Prostate gland (tissue), 2 donors: ENCODE measurements at regions not wholly inside any gene's neighbourhood (a gene's known extent, or its start where the extent isn't known, plus 50 kb on each side); places are given as distances from the start of the nearest gene placed in this dataset.

ENCODE experiments used
- POLR2A ChIP-seq: fragments of 450-650 bp; IDR thresholded peaks from one replicate; pipeline ENCODE4 v1.6.1; 2016; ENCODE audit warnings: antibody characterized with exemption, mild to moderate bottlenecking
- POLR2AphosphoS5 ChIP-seq: sonication (generic); formaldehyde crosslinking; IDR thresholded peaks from one replicate; pipeline ENCODE4 v1.6.1; 2017; ENCODE audit warnings: antibody characterized with exemption
- TF ChIP-seq, protein P1 (sequence below), 4 experiments: fragments of 200-600 bp in 2 of 4; fragments of 450-650 bp in 2 of 4; sonication (generic) in 2 of 4; IDR thresholded peaks; 1 replicate in 3 of 4; 2 replicates in 1 of 4; pipeline ENCODE4 v1.5.1; 2016 to 2019; ENCODE audit warnings: antibody characterized with exemption in 4 of 4, mild to moderate bottlenecking in 2 of 4, moderate library complexity in 2 of 4

DNA sequence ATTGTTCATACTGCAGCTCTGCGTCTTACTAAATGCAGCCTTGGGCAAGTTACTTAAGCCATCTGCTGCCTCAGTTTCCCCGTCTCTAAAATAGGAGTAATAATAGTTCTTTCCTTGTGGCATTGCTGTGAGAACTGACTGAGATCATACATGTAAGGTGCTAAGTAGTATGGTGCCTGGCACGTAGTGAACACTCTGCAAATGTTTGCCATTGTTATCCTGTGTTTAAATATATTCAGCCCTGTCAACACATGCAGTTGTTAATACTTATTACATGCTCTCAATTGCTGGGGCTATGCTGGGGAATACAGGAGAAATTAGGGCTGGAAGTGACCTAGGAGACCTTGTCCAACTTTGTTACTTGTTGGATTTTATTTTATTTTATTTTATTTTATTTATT, 105.2 kb upstream of the RAI14 start:
- TF ChIP-seq, protein P1, sequence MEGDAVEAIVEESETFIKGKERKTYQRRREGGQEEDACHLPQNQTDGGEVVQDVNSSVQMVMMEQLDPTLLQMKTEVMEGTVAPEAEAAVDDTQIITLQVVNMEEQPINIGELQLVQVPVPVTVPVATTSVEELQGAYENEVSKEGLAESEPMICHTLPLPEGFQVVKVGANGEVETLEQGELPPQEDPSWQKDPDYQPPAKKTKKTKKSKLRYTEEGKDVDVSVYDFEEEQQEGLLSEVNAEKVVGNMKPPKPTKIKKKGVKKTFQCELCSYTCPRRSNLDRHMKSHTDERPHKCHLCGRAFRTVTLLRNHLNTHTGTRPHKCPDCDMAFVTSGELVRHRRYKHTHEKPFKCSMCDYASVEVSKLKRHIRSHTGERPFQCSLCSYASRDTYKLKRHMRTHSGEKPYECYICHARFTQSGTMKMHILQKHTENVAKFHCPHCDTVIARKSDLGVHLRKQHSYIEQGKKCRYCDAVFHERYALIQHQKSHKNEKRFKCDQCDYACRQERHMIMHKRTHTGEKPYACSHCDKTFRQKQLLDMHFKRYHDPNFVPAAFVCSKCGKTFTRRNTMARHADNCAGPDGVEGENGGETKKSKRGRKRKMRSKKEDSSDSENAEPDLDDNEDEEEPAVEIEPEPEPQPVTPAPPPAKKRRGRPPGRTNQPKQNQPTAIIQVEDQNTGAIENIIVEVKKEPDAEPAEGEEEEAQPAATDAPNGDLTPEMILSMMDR (IDR thresholded peaks at IDR 0.05): no peak
- TF ChIP-seq POLR2A (no peak), POLR2AphosphoS5 (no peak)
